ENCODE measurements at regions not wholly inside any gene's neighbourhood (a gene's known extent, or its start where the extent isn't known, plus 50 kb on each side); places are given as distances from the start of the nearest gene placed in this dataset.
"Not testable (repeated sequence)": the region's sequence is repeated elsewhere in the genome, so short reads cannot be mapped to it uniquely, and the experiment has no call there.

DNA sequence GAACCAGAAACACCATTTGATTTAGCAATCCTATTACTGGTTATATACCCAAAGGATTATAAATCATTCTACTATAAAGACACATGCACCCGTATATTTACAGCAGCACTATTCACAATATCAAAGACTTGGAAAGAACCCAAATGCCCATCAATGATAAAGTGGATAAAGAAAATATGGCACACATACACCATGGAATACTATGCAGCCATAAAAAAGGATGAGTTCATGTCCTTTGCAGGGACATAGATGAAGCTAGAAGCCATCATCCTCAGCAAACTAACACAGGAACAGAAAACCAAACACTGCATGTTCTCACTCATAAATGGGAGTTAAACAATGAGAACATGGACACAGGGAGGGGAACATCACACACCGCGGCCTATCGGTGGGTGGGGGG is 61.3 kb downstream of the RBMXL2 start:
- TF ChIP-seq EZH2 (IDR thresholded peaks at IDR 0.05; ENCODE audit: insufficient read depth, poor library complexity, severe bottlenecking); EZH2phosphoT487 (IDR thresholded peaks at IDR 0.05; ENCODE audit: insufficient read depth, low read depth): not testable (repeated sequence)
